ENCODE measurements at regions not wholly inside any gene's neighbourhood (a gene's known extent, or its start where the extent isn't known, plus 50 kb on each side); places are given as distances from the start of the nearest gene placed in this dataset.

- Mint-ChIP-seq H3K4me1 (peaks cover 7% of the 10 kb centered on the region), H3K36me3 (no peaks in the 10 kb centered on the region), H3K4me3 (no peak overlapping the region), H3K9me3 (no peaks in the 10 kb centered on the region), H3K27ac (no peak overlapping the region), H3K27me3 (peaks cover 6% of the 10 kb centered on the region)
- no peak for ATAC-seq
Observed at GRCh38 chr4:71259911-71260331, 78.9 kb upstream of the SLC4A4 start.

GRCh38 chr4:71260544-71260943, 78.3 kb upstream of the SLC4A4 start:
- no peak for ATAC-seq
- Mint-ChIP-seq H3K4me3 (no peak overlapping the region), H3K27me3 (peaks cover 6% of the 10 kb centered on the region), H3K27ac (no peak overlapping the region), H3K9me3 (no peaks in the 10 kb centered on the region), H3K36me3 (no peaks in the 10 kb centered on the region), H3K4me1 (peaks cover 7% of the 10 kb centered on the region)

DNA sequence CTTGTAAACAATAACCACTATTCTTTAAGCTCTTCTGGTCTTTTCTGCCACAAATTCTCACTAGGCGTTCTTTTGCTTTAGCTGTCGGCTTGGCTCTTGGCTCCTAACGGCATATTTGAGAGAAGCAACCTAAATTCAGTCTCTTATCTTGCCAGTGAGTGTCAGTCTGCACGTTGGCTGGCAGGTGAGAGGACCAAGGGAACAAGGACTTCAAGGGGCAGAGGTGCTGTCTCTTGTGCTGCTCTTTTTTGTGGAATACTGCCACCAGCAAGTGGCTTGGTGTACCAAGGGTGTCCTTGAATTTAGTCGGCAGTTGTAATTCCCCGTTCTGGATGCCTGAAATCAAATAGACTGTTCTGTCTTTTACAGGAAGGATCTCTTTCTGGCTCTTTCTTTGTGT, 77.8 kb upstream of the SLC4A4 start:
- H3K27me3 Mint-ChIP-seq = peaks cover 6% of the 10 kb centered on the region
- no peak overlapping the region for H3K27ac Mint-ChIP-seq
- H3K36me3 Mint-ChIP-seq = no peaks in the 10 kb centered on the region
- no peak for ATAC-seq
- H3K9me3 Mint-ChIP-seq = no peaks in the 10 kb centered on the region
- peaks cover 7% of the 10 kb centered on the region for H3K4me1 Mint-ChIP-seq
- H3K4me3 Mint-ChIP-seq = no peak overlapping the region

DNA sequence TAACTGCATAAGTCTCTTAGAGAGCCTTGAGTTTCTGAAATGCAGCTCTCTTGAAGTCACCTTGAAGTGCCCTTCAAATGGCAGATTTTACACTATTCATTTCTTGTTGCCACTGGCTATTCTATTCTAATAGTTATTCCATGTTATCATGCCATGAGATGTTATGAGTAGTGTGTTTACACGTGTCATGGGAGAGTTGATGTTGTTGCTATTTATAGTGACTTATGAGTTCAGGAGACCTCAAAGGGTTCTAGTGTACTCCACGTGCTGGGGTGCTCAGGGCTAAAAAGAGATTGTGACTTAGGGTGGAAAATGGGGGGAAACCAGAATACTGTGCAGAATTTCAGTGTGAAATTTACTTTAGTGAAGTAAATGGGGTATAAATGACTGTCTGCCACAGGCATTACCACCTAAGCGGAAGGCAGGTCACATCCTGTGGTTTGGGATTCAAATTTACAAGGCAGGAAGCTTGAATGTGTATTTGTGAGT, 77.1 kb upstream of the SLC4A4 start:
- Mint-ChIP-seq H3K4me3 (no peak overlapping the region), H3K4me1 (peaks cover 7% of the 10 kb centered on the region), H3K27ac (no peak overlapping the region), H3K27me3 (peaks cover 6% of the 10 kb centered on the region), H3K36me3 (no peaks in the 10 kb centered on the region), H3K9me3 (no peaks in the 10 kb centered on the region)
- ATAC-seq = no peak

- H3K27ac Mint-ChIP-seq = no peak overlapping the region
- H3K4me1 Mint-ChIP-seq = peaks cover 7% of the 10 kb centered on the region
- no peak for ATAC-seq
- H3K36me3 Mint-ChIP-seq = no peaks in the 10 kb centered on the region
- peaks cover 6% of the 10 kb centered on the region for H3K27me3 Mint-ChIP-seq
- no peak overlapping the region for H3K4me3 Mint-ChIP-seq
- H3K9me3 Mint-ChIP-seq = no peaks in the 10 kb centered on the region
Observed at GRCh38 chr4:71262161-71262560, 76.7 kb upstream of the SLC4A4 start.

GRCh38 chr4:71266090-71266794, 72.6 kb upstream of the SLC4A4 start:
- no peak for ATAC-seq
- Mint-ChIP-seq H3K4me3 (no peak overlapping the region), H3K27ac (no peak overlapping the region), H3K27me3 (peaks cover 12% of the 10 kb centered on the region), H3K4me1 (peaks cover 7% of the 10 kb centered on the region), H3K36me3 (no peaks in the 10 kb centered on the region), H3K9me3 (no peaks in the 10 kb centered on the region)

- Mint-ChIP-seq H3K27ac (no peak overlapping the region), H3K4me3 (no peak overlapping the region), H3K9me3 (no peaks in the 10 kb centered on the region), H3K27me3 (peaks cover 12% of the 10 kb centered on the region), H3K36me3 (no peaks in the 10 kb centered on the region), H3K4me1 (no peaks in the 10 kb centered on the region)
- no peak for ATAC-seq
Observed at GRCh38 chr4:71267244-71267643, 71.6 kb upstream of the SLC4A4 start.

GRCh38 chr4:71268166-71268565, 70.7 kb upstream of the SLC4A4 start:
- H3K9me3 Mint-ChIP-seq = no peaks in the 10 kb centered on the region
- peaks cover 12% of the 10 kb centered on the region for H3K27me3 Mint-ChIP-seq
- no peak overlapping the region for H3K4me3 Mint-ChIP-seq
- no peak overlapping the region for H3K27ac Mint-ChIP-seq
- no peaks in the 10 kb centered on the region for H3K36me3 Mint-ChIP-seq
- H3K4me1 Mint-ChIP-seq = no peaks in the 10 kb centered on the region
- no peak for ATAC-seq

DNA sequence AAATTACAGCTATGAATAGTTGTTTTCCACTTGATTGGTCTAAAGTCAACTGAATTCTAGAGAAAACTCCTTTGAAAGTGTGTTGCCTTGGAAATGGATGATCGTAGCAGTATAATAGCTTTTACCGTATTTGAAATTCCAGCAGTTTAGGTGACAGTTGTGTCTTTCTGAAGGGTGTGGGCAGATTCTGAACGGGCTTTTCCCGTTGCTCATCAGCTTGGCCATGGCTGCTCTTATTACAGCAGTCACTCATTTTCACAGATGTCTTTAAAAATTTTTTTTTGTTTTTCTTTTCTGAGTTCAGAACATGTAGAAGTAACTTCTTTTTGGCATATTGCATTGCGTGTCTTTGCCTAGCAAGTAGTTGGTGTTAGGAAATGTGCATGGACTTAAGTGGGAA, 69.6 kb upstream of the SLC4A4 start:
- H3K9me3 Mint-ChIP-seq = no peaks in the 10 kb centered on the region
- no peaks in the 10 kb centered on the region for H3K36me3 Mint-ChIP-seq
- H3K4me1 Mint-ChIP-seq = no peaks in the 10 kb centered on the region
- H3K27me3 Mint-ChIP-seq = peaks cover 12% of the 10 kb centered on the region
- no peak overlapping the region for H3K27ac Mint-ChIP-seq
- no peak for ATAC-seq
- H3K4me3 Mint-ChIP-seq = no peak overlapping the region

GRCh38 chr4:71270901-71271300, 67.9 kb upstream of the SLC4A4 start:
- H3K27ac Mint-ChIP-seq = no peak overlapping the region
- ATAC-seq = no peak
- peaks cover 10% of the 10 kb centered on the region for H3K4me1 Mint-ChIP-seq

DNA sequence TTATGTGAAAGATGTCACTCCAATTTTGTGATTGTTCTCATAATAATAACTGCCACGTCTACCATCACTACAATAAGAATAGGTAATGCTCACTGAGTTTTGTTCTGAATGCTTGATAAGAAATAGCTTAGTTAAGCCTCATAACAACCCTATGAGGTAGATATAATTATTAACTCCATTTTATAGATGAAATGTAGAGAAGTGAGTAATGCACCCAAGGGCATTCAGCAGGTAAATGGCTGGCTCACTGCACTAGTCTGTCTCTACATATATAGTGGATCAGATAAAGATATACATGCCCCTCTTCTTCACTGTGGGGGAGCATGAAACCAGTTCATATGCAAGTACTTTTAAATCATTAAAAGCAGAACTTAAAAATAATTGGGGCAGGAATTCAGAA, 65.8 kb upstream of the SLC4A4 start:
- no peak for ATAC-seq
- no peak overlapping the region for H3K4me3 Mint-ChIP-seq
- H3K4me1 Mint-ChIP-seq = peaks cover 24% of the 10 kb centered on the region
- H3K27me3 Mint-ChIP-seq = peaks cover 21% of the 10 kb centered on the region
- H3K27ac Mint-ChIP-seq = no peak overlapping the region
- H3K36me3 Mint-ChIP-seq = no peaks in the 10 kb centered on the region
- peaks cover 4% of the 10 kb centered on the region for H3K9me3 Mint-ChIP-seq

More at GRCh38 chr4:71270901-71271300, 67.9 kb upstream of the SLC4A4 start:
- Mint-ChIP-seq H3K36me3 (no peaks in the 10 kb centered on the region), H3K4me3 (no peak overlapping the region), H3K9me3 (no peaks in the 10 kb centered on the region), H3K27me3 (peaks cover 12% of the 10 kb centered on the region)

DNA sequence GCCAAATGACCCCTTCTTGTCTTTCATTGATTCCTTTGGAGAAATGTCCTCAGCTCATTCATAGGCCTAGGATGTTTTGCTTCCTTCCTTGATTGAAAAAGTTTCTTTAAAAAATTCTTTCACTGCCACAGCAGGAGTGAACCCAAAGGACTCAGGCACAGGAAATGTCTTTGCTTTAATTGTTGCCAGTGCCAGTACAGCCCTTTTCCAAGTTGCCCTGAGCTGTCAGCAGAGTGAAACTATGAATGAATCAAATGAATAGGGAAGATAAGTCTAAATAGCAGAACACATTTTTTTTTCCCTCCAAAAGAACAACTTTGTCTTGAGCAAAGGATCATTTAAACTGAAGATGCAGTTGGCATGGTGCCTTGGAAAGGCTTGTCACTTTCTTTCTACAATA, 63.8 kb upstream of the SLC4A4 start:
- Mint-ChIP-seq H3K36me3 (no peaks in the 10 kb centered on the region), H3K4me3 (no peak overlapping the region), H3K4me1 (peaks cover 24% of the 10 kb centered on the region), H3K9me3 (peaks cover 4% of the 10 kb centered on the region), H3K27me3 (peaks cover 26% of the 10 kb centered on the region), H3K27ac (no peak overlapping the region)
- ATAC-seq = no peak

DNA sequence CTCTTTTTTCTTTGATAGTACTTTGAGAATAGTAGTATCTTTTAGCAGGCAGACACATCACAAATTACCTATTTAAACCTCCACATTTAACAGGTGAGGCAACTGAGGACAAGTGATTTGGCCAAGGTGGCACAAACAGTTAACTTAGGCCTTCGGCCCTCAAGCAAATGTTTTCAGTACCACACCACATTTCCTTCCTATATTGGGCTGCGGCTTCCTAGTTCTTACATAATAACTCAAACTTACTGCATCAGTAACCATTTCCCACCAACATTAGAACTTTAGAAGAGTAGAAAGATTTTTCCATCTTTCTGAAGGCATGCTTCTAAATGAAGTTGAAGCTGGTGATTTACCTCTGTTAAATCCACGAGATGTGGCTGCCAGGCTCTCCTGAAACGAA, 63.2 kb upstream of the SLC4A4 start:
- Mint-ChIP-seq H3K36me3 (no peaks in the 10 kb centered on the region), H3K9me3 (peaks cover 4% of the 10 kb centered on the region), H3K27ac (no peak overlapping the region), H3K4me1 (peaks cover 24% of the 10 kb centered on the region), H3K27me3 (peaks cover 21% of the 10 kb centered on the region), H3K4me3 (no peak overlapping the region)
- ATAC-seq = no peak

GRCh38 chr4:71277353-71277752, 61.5 kb upstream of the SLC4A4 start:
- ATAC-seq = no peak
- peaks cover 15% of the 10 kb centered on the region for H3K27me3 Mint-ChIP-seq
- H3K9me3 Mint-ChIP-seq = peaks cover 4% of the 10 kb centered on the region
- H3K4me3 Mint-ChIP-seq = no peak overlapping the region
- peaks cover 24% of the 10 kb centered on the region for H3K4me1 Mint-ChIP-seq
- H3K27ac Mint-ChIP-seq = no peak overlapping the region
- no peaks in the 10 kb centered on the region for H3K36me3 Mint-ChIP-seq

GRCh38 chr4:71283642-71284257, 55.1 kb upstream of the SLC4A4 start:
- Mint-ChIP-seq H3K36me3 (no peaks in the 10 kb centered on the region), H3K4me1 (no peaks in the 10 kb centered on the region)

GRCh38 chr4:71287305-71287704, 51.5 kb upstream of the SLC4A4 start:
- peaks cover 10% of the 10 kb centered on the region for H3K27me3 Mint-ChIP-seq
- no peak overlapping the region for H3K27ac Mint-ChIP-seq
- ATAC-seq = no peak
- H3K4me3 Mint-ChIP-seq = no peak overlapping the region
- no peaks in the 10 kb centered on the region for H3K4me1 Mint-ChIP-seq
- H3K36me3 Mint-ChIP-seq = no peaks in the 10 kb centered on the region
- H3K9me3 Mint-ChIP-seq = no peaks in the 10 kb centered on the region

More at GRCh38 chr4:71283642-71284257, 55.1 kb upstream of the SLC4A4 start:
- H3K27me3 Mint-ChIP-seq = peaks cover 10% of the 10 kb centered on the region
- no peaks in the 10 kb centered on the region for H3K9me3 Mint-ChIP-seq
- no peak overlapping the region for H3K4me3 Mint-ChIP-seq
- no peak for ATAC-seq
- no peak overlapping the region for H3K27ac Mint-ChIP-seq

Data from stimulated activated memory B cell treated with anti-CD40 and anti-IgM and Interleukin-4, amounts not matched to agents 10 μg/mL and 1 μg/mL and 100 μg/mL, for 72 hours (primary cell).